ENCODE measurements at regions not wholly inside any gene's neighbourhood (a gene's known extent, or its start where the extent isn't known, plus 50 kb on each side); places are given as distances from the start of the nearest gene placed in this dataset.

DNA sequence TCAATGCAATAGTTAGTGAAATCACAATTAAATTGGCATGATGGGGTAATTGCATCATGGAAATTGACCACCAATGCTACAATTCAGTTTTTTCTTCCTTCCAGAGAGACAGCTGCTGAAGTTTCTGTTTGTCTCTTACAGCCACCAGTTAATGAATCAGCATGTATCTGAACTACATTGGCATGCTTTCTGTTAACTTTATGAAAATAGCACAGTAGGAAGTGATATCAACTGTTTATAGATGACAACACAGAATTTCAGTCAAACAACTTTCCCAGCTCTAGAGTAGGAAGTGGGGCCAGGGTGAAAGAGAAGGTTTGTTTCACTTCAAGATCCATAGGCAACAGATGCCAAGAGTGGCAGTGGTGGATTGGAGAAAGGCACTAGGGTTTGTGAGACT lies 339.6 kb upstream of the VWC2 start:
- Histone ChIP-seq H3K9me3 (ENCODE audit: control insufficient read depth in 4 of 4, low read length in 3 of 4) (no peaks in the 10 kb centered on the region), H3K9ac (ENCODE audit: low read depth in 1 of 2, low read length in 2 of 2) (no peak overlapping the region), H3K27ac (ENCODE audit: low read depth in 1 of 2, low read length in 2 of 2) (no peak overlapping the region), H3K36me3 (ENCODE audit: control insufficient read depth in 4 of 4, insufficient read depth in 3 of 4, low read depth in 1 of 4, low read length in 3 of 4) (no peaks in the 10 kb centered on the region), H3K4me3 (ENCODE audit: low read depth in 1 of 3, low read length in 3 of 3) (no peak overlapping the region), H3K27me3 (ENCODE audit: control insufficient read depth in 4 of 4, insufficient read depth in 4 of 4, low read length in 3 of 4) (peaks cover 0 to 3% (median 0%) of the 10 kb centered on the region in 4 donors), H3K4me1 (ENCODE audit: control insufficient read depth in 4 of 4, insufficient read depth in 4 of 4, low read length in 3 of 4) (no peaks in the 10 kb centered on the region)
- TF ChIP-seq HNF4A (conservative IDR thresholded peaks at IDR 0.05) (no peak), FOXA1 (IDR thresholded peaks at IDR 0.05) (no peak), ZBTB33 (IDR thresholded peaks at IDR 0.05) (no peak), NR2F2 (IDR thresholded peaks at IDR 0.05) (no peak), HNF4G (IDR thresholded peaks at IDR 0.05) (no peak), GABPA (IDR thresholded peaks at IDR 0.05 in 1 of 2, conservative IDR thresholded peaks at IDR 0.05 in 1 of 2) (no peak), ATF3 (IDR thresholded peaks at IDR 0.05) (no peak), RAD21 (IDR thresholded peaks at IDR 0.05) (no peak), SP1 (IDR thresholded peaks at IDR 0.05) (no peak), YY1 (IDR thresholded peaks at IDR 0.05) (no peak), EGR1 (IDR thresholded peaks at IDR 0.05; ENCODE audit: low read depth in 2 of 2) (no peak), FOXA2 (IDR thresholded peaks at IDR 0.05) (no peak), CTCF (IDR thresholded peaks at IDR 0.05; ENCODE audit: low read depth, low read length, missing input control) (no peak), RXRA (IDR thresholded peaks at IDR 0.05) (no peak), JUND (IDR thresholded peaks at IDR 0.05) (no peak), TAF1 (conservative IDR thresholded peaks at IDR 0.05) (no peak)
- TF ChIP-seq, protein P1, sequence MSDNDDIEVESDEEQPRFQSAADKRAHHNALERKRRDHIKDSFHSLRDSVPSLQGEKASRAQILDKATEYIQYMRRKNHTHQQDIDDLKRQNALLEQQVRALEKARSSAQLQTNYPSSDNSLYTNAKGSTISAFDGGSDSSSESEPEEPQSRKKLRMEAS (IDR thresholded peaks at IDR 0.05), result no peak
- TF ChIP-seq, protein P2, sequence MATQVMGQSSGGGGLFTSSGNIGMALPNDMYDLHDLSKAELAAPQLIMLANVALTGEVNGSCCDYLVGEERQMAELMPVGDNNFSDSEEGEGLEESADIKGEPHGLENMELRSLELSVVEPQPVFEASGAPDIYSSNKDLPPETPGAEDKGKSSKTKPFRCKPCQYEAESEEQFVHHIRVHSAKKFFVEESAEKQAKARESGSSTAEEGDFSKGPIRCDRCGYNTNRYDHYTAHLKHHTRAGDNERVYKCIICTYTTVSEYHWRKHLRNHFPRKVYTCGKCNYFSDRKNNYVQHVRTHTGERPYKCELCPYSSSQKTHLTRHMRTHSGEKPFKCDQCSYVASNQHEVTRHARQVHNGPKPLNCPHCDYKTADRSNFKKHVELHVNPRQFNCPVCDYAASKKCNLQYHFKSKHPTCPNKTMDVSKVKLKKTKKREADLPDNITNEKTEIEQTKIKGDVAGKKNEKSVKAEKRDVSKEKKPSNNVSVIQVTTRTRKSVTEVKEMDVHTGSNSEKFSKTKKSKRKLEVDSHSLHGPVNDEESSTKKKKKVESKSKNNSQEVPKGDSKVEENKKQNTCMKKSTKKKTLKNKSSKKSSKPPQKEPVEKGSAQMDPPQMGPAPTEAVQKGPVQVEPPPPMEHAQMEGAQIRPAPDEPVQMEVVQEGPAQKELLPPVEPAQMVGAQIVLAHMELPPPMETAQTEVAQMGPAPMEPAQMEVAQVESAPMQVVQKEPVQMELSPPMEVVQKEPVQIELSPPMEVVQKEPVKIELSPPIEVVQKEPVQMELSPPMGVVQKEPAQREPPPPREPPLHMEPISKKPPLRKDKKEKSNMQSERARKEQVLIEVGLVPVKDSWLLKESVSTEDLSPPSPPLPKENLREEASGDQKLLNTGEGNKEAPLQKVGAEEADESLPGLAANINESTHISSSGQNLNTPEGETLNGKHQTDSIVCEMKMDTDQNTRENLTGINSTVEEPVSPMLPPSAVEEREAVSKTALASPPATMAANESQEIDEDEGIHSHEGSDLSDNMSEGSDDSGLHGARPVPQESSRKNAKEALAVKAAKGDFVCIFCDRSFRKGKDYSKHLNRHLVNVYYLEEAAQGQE (IDR thresholded peaks at IDR 0.05), result no peak
- DNase-seq (ENCODE audit: low spot score), result no peak

Data from liver (tissue), 7 donors.